ENCODE measurements at regions not wholly inside any gene's neighbourhood (a gene's known extent, or its start where the extent isn't known, plus 50 kb on each side); places are given as distances from the start of the nearest gene placed in this dataset.

DNA sequence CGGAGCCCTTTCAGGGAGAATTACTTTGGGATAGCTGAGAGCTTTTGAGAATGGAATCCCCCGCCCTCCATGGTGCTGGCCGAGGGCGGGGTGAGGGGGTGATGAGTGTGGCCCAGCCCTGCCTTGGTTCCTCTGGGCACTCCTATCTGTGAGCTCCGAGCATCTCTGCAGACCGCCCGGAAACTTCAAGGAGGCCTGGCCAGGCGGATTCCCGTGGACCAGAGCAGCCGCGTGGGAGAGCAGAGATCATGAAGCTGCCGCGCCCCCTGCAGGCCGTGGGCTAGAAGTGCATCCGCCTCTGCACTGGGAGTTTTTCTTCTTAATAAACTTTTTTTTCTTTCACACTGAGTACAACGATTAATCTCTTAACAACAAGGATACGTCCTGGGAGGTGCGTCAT is 392.9 kb upstream of the EEF2KMT start:
- peak; percentile 69 for DNase-seq

DNA sequence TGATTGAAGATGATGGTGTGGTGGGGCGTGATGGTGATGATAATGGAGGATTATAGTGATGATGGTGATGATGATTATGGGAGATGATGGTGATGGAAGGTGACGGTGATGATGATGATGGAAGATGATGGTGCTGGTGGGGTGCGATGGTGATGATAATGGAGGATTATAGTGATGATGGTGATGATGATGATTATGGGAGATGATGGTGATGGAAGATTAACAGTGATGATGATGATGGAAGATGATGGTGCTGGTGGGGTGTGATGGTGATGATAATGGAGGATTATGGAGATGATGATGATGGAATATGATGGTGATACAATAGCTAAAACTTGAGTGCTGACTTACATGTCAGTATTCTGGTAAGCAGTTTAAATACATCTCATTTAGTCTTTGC is 391.0 kb upstream of the EEF2KMT start:
- no peak for DNase-seq

DNA sequence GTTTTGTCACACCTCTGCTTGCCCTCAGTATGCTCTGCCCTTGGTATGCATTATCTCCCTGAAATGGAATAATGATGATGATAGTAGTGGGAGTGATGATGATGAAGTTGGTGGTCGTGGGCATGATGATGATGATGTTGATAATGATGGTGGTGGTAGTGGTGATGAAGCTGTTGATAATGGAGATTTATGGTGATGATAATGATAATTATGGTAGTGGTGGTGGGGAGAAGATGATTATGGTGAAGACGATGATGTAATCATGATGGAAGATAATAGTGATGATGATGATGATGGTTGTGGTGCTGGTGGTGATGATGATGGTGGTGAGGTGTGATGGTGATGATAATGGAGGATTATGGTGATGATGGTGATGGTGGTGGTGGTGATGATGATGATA is 390.1 kb upstream of the EEF2KMT start:
- DNase-seq: no peak

DNA sequence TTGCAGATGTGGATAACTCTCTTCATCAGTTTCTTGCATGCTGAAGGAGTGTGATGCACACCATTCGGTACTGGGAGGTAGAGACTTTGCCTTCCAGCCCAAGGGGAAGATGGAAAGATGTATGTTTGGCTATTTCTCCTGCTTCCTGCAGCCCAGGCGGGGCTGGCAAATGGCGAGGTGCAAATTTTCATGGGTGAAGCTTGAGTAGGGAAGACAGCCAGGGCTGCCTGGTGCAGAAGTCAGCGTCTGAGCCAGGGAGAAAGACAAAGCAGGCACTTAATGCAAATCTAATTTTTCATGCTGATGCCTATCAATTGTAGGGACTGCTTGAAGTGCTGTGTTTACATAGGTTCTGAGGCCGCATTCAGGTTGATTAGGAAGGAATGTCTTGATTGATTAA is 384.7 kb upstream of the EEF2KMT start:
- DNase-seq: no peak

DNA sequence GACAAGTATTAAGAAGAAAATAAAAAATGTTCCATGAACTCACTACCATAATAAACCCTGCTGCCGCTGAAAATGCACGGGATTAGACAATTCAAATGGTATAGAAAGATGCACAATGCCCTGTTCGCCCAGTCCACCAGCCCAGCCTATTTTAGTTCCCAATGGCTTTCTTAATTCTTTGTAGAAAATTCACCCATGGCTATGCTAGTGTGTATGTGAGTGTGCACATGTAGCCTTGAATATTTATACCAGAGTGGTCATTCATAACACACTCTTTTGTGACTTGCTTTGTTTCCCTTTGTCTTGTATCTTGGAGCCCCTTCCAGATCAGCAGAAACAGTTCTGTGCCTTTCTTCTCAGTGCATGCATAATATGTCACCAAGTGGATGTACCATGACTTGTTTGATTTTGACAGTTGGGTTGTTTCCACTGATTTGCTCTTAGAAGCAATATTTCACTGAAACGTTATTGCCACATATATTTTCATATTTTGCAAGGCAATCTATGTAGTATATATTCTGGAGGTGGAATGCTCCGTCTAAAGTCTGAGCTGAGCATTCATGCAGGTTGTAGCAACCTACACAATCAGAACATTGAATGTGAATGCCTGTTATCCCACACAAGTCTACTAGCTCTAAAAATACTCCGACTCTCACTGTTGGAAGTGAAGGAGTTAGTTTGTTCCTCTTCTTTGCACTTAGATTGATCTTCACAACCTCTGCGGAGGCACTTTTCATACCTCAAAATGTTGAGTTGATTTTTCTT is 383.0 kb upstream of the EEF2KMT start:
- peak; percentile 66 for DNase-seq

DNA sequence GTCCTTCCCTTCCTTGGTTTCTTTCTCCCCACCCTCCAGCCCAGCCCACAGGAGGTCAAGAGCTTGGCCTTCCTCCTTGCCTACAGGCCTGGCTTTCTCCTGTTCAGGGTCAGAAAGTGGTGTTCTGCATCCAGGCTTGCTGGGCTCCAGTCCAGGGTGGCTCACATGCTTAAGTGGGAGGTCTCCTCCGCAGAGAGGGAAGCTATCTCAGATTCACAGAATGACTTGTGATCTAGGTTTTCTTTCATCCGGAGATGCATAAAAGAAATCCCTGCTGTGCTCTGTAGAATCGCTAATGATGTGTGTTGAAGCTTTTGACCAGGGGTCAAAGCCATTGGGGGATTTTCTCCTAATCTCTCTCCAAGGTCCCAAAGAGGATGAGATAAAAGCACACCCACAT is 382.3 kb upstream of the EEF2KMT start:
- peak; percentile 75 for DNase-seq

DNA sequence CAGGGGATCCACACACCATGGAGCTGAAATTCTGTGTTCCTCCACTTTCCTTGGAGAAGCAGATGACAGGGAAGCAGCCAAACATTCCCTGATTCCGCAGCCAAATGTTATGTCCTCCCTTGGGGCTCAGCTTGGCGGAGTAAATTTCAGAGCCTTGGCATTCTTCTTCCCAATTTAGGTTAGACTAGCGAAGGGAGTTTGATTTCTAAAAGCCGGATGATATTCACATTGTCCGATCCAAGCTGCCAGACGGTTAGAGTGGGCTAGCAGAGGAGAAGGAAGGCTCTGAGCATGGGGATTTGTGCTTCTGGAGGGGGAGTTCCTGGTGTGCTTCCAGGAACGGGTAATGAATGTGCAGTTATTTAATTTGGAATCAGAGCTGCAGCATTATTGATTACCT is 380.4 kb upstream of the EEF2KMT start:
- no peak for DNase-seq

DNA sequence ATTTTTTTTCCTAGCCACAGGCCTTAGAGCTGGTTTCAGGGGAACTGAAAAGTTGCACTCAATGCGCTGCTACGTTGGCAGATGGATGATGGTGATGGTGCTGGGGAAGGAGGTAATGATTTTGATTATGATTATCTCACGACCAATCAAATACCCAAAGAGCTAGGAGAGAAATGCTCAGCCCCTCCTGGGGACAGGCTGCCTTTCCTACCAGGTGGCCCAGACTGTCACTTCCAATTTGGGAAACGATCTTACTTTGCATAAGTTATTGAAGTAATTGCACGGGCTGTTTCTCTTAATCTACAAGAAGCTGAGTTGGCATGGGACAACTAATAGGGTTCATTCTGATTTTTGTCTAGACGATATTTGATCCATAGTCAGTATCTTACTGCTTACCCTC is 379.7 kb upstream of the EEF2KMT start:
- DNase-seq: no peak

DNA sequence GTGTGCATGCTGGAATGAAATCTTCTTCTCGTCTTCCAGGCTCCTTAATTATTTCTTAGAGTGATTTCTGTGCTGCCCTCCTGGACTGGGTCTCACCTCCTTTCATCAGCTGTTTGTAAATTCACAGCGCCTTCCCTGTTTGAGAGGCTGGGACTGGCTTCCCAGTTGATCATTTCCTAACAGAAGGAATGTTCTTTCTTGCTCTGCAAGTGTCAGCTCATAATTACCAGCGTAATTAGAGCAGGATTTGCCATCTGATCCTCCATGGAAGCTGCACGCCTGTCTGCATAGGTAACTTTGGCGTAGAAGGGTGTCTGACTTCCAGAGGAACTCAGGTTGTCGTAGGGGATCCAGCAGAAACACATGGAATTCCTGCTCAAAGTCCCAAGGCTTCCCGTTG is 375.0 kb upstream of the EEF2KMT start:
- no peak for DNase-seq

DNA sequence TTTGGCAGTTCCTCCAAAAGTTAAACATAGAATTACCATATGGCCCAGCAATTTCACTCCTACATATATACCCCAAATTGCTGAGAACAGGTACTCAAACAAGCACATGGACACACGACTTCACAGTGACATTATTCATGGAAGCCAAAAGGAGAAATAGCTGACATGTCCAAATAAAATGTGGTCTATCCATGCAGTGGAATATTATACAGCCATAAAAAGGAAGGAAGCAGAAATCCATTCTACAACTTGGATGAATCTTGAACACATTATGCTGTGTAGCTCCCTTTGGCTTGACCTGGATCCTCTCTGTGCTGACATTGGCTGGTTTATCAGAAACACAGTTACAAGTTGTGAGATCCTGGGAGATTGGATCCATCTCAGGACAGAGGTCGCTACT is 370.9 kb upstream of the EEF2KMT start:
- DNase-seq: no peak

DNA sequence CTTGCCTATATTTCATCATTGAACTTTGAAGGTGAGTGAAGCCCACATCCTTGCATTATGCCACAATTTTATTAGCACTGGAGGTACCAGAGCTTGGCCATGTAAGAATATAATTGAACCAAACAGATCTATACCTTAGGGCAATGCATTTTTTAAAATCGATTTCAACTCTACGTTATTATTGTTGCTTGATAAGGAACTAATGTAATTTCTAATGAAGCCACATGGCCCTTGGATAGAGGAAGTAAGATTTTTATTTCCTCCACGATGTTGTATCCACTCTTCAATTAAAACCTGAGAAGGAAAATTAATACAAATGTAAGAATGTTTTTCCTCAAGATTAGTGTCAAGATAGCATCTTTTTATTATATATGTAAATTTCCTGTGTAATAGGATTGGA is 370.0 kb upstream of the EEF2KMT start:
- DNase-seq: no peak

- DNase-seq: no peak
Observed at GRCh38 chr16:5466551-5466950, 369.0 kb upstream of the EEF2KMT start.

- no peak for DNase-seq
Observed at GRCh38 chr16:5465714-5466113, 368.1 kb upstream of the EEF2KMT start.

- DNase-seq: no peak
Observed at GRCh38 chr16:5463820-5464219, 366.2 kb upstream of the EEF2KMT start.

GRCh38 chr16:5461574-5461973 is 364.0 kb upstream of the EEF2KMT start:
- DNase-seq: peak; percentile 85

- DNase-seq: peak; percentile 85
Observed at GRCh38 chr16:5461141-5461540, 363.5 kb upstream of the EEF2KMT start.

DNA sequence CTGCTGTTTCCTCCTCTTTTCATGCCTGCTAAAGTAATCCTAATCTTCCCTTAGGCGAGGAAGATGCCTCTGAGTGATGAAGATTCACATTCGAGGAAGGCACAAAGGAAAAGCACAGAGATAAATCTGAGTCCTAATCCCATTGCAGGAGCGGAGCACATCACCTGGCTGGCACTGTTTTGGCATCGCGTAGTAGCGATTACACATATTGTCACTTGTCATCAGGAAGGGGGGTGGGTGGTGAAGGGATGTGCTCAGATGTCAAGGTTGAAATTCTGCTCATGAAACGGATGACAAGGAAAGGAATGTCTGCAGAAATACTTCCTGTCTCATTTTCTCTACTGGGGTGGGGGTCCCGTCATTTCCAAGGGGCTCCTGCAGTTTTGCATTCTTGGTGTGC is 363.1 kb upstream of the EEF2KMT start:
- no peak for DNase-seq

DNA sequence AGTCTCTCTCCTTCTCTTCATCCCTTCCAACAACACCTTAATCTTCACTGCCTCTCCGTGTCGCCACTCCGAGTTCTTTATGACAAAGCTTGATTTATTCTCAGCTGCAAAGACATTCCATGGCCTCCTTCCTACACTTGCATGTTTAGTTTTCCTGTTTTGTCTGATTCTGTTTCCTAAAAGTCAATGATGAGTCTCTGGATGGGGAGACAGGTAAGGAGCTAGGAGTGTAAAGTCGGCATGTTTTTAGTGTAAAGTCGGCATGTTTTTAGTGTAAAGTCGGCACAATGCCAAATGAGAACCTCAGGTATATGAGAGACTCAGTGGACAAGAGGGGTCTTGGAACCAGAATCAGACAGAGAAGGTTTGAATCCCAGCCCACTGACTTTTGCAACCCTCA is 362.3 kb upstream of the EEF2KMT start:
- DNase-seq: no peak

DNA sequence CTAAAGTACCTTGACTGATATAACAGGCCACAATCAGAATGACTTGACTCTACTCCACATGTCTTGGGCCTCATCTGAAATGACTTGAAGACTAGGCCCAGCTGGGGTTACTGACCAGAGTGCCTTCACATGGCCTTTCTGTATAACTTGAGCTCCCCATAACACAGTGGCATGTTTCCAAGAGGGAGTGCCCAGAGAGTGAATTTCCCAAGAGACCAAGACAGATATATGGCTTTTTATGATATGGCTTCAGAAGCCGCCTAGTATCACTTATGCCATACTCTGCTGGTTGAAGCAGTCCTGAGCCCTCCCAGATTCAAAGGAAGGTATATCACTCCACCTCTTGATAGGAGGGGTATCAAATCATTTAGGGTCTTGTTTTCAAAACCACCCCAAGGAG is 357.5 kb upstream of the EEF2KMT start:
- DNase-seq: no peak

DNA sequence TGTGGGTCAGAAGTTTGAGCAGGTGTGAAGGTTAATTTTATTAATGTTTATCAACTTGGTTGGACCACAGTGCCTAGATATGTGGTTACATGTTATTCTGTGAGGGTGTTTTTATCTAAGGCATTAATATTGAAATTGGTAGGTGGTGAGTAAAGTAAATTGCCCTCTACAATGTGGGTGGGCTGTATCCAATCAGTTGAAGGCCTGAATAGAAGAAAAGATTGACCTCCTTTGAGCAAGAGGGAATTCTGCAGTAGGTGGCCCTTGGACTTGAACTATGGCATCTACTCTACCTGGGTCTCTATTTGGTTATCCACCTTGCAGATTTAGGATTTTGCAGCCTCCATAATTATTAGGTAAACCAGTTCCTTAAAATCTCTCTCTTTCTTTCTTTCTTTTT is 356.8 kb upstream of the EEF2KMT start:
- DNase-seq: no peak

DNA sequence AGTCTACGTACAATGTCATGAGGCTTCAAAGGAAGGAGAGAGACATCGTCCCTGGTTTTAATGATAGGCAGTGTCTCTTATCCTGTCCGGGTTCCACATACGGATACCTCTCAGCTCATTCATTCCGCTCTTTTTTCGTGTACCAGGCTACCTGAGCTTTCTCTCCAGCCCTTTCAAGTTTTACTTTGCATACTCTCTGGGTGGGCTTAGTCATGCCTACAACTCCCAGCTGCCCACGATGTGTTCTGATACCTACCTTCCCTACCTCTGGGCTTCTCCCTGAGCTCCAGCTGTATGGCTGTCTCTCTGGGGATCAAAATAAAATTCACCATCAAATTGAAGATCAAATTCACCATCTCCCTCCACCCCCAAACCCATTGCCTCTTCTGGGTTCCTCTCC is 354.0 kb upstream of the EEF2KMT start:
- DNase-seq: no peak

- peak; percentile 14 for DNase-seq
Observed at GRCh38 chr16:5450409-5451104, 353.0 kb upstream of the EEF2KMT start.

GRCh38 chr16:5449901-5450300 is 352.3 kb upstream of the EEF2KMT start:
- no peak for DNase-seq

GRCh38 chr16:5448798-5449197 is 351.2 kb upstream of the EEF2KMT start:
- no peak for DNase-seq

DNA sequence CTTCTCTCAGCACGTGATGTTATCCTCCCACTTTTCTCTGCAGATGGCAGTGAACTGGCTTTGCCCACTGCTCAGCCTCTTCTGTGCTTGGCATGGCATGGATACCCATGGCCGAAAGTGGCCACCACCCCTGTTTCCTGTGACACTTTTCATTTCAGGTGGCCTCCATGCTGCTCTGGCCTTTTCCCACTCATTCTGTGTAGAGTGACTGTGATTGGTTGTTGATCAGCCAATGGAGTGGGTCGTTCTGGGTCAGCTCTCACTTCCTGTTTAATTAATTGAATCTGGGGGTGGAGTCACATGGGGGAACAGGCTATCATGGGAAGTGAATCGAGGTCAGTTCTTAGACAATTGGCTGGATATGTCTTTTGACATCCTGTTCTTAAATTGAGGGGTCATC is 350.1 kb upstream of the EEF2KMT start:
- no peak for DNase-seq

All from NCI-H2227 treated with DMSO at 0.1 percent for 48 hours (cell line).